ENCODE measurements at regions not wholly inside any gene's neighbourhood (a gene's known extent, or its start where the extent isn't known, plus 50 kb on each side); places are given as distances from the start of the nearest gene placed in this dataset.

- TF ChIP-seq POLR2A (IDR thresholded peaks at IDR 0.05) = no peak
- TF ChIP-seq, protein P1, sequence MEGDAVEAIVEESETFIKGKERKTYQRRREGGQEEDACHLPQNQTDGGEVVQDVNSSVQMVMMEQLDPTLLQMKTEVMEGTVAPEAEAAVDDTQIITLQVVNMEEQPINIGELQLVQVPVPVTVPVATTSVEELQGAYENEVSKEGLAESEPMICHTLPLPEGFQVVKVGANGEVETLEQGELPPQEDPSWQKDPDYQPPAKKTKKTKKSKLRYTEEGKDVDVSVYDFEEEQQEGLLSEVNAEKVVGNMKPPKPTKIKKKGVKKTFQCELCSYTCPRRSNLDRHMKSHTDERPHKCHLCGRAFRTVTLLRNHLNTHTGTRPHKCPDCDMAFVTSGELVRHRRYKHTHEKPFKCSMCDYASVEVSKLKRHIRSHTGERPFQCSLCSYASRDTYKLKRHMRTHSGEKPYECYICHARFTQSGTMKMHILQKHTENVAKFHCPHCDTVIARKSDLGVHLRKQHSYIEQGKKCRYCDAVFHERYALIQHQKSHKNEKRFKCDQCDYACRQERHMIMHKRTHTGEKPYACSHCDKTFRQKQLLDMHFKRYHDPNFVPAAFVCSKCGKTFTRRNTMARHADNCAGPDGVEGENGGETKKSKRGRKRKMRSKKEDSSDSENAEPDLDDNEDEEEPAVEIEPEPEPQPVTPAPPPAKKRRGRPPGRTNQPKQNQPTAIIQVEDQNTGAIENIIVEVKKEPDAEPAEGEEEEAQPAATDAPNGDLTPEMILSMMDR (IDR thresholded peaks at IDR 0.05) = no peak
Measured at GRCh38 chr17:11140501-11140900, 100.5 kb upstream of the SHISA6 start.

Measured in ovary (tissue), 3 donors.